Hepatocyte (in vitro differentiated cells): ENCODE measurements at regions not wholly inside any gene's neighbourhood (a gene's known extent, or its start where the extent isn't known, plus 50 kb on each side); places are given as distances from the start of the nearest gene placed in this dataset.

Experiments
- DNase-seq: peaks from one replicate; pipeline ENCODE4 v3.0.0-alpha.2; 2016; ENCODE audit warnings: low spot score
- H2AFZ ChIP-seq: fragments of 200-600 bp; sonication (generic); 2 replicates; pipeline ENCODE4 v1.6.0; 2016; ENCODE audit warnings: antibody characterized with exemption, mild to moderate bottlenecking
- H3K27ac ChIP-seq: fragments of 200-600 bp; sonication (generic); 2 replicates; pipeline ENCODE4 v1.5.1; 2016; ENCODE audit warnings: mild to moderate bottlenecking
- H3K27me3 ChIP-seq: fragments of 200-600 bp; sonication (generic); 2 replicates; pipeline ENCODE4 v1.6.1; 2016
- H3K36me3 ChIP-seq: fragments of 200-600 bp; sonication (generic); replicated peaks from 2 replicates; pipeline ENCODE4 v1.5.1; 2016; ENCODE audit warnings: low read depth; ENCODE audit not compliant: insufficient read depth
- H3K4me1 ChIP-seq: fragments of 200-600 bp; sonication (generic); 2 replicates; pipeline ENCODE4 v1.5.1; 2016; ENCODE audit warnings: mild to moderate bottlenecking, moderate library complexity; ENCODE audit not compliant: insufficient read depth
- H3K4me2 ChIP-seq: fragments of 200-600 bp; sonication (generic); 2 replicates; pipeline ENCODE4 v1.6.0; 2016
- H3K4me3 ChIP-seq: fragments of 200-600 bp; sonication (generic); 2 replicates; pipeline ENCODE4 v1.5.1; 2016; ENCODE audit warnings: mild to moderate bottlenecking
- H3K79me2 ChIP-seq: fragments of 200-600 bp; sonication (generic); 2 replicates; pipeline ENCODE4 v1.6.0; 2017; ENCODE audit warnings: mild to moderate bottlenecking
- H3K9me2 ChIP-seq: fragments of 200-600 bp; sonication (generic); replicated peaks from 2 replicates; pipeline ENCODE4 v1.6.0; 2017; ENCODE audit warnings: mild to moderate bottlenecking; ENCODE audit not compliant: insufficient read depth
- H3K9me3 ChIP-seq: fragments of 200-600 bp; sonication (generic); 2 replicates; pipeline ENCODE4 v1.5.1; 2016; ENCODE audit warnings: low read depth, mild to moderate bottlenecking
- H4K20me1 ChIP-seq: fragments of 200-600 bp; sonication (generic); 2 replicates; pipeline ENCODE4 v1.6.0; 2016; ENCODE audit warnings: mild to moderate bottlenecking; ENCODE audit not compliant: insufficient read depth, poor library complexity, severe bottlenecking
- EZH2 ChIP-seq: fragments of 200-600 bp; sonication (generic); IDR thresholded peaks from 2 replicates; pipeline ENCODE4 v1.6.1; 2016; ENCODE audit warnings: antibody characterized with exemption, mild to moderate bottlenecking, borderline replicate concordance
- EZH2phosphoT487 ChIP-seq: fragments of 200-600 bp; sonication (generic); IDR thresholded peaks from one replicate; pipeline ENCODE4 v1.6.1; 2018; ENCODE audit warnings: antibody characterized with exemption, mild to moderate bottlenecking, low read depth, moderate library complexity; ENCODE audit not compliant: unreplicated experiment, severe bottlenecking
- WGBS: methylation state at CpG from one replicate; pipeline ENCODE4 v1.1.6; 2016; ENCODE audit warnings: low lambda C conversion rate; ENCODE audit errors: missing lambda C conversion rate; 5-methylcytosine and 5-hydroxymethylcytosine counted together
- TF ChIP-seq, protein P1 (sequence below): fragments of 200-600 bp; sonication (generic); IDR thresholded peaks from 2 replicates; pipeline ENCODE4 v1.5.1; 2016; ENCODE audit warnings: antibody characterized with exemption, mild to moderate bottlenecking; ENCODE audit not compliant: poor library complexity

DNA sequence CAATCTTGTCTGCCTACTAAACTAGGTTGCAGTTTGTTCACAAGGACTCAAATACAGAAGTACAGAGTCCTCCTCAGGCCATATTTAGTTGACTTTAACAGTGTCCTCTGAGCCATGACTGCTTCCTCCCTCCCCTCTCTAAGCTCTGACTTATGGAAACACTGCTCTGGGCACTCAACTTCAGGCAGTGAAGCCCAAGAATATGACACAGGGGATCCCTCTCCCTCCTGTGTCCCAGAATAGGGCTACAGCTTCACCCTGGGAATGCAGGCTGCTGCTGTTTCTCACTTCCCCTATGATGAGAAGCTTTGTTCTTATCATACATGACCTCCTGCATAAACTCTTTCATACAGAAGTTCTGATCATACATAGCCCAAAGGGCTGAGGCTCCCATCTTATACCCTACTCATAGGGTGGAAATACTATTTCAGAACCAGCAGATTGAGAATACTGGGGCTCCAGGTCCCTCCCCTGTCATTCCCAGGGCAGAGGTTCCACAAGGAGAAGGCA is 97.3 kb upstream of the UST start:
- Histone ChIP-seq H3K36me3 (no peaks in the 10 kb centered on the region), H3K27ac (no peak overlapping the region), H4K20me1 (no peaks in the 10 kb centered on the region), H3K4me1 (no peaks in the 10 kb centered on the region), H3K79me2 (no peaks in the 10 kb centered on the region), H3K27me3 (no peaks in the 10 kb centered on the region), H3K4me2 (no peak overlapping the region), H3K9me3 (no peaks in the 10 kb centered on the region), H2AFZ (no peak overlapping the region), H3K4me3 (no peak overlapping the region), H3K9me2 (no peaks in the 10 kb centered on the region)
- TF ChIP-seq EZH2, result no peak
- TF ChIP-seq, protein P1, sequence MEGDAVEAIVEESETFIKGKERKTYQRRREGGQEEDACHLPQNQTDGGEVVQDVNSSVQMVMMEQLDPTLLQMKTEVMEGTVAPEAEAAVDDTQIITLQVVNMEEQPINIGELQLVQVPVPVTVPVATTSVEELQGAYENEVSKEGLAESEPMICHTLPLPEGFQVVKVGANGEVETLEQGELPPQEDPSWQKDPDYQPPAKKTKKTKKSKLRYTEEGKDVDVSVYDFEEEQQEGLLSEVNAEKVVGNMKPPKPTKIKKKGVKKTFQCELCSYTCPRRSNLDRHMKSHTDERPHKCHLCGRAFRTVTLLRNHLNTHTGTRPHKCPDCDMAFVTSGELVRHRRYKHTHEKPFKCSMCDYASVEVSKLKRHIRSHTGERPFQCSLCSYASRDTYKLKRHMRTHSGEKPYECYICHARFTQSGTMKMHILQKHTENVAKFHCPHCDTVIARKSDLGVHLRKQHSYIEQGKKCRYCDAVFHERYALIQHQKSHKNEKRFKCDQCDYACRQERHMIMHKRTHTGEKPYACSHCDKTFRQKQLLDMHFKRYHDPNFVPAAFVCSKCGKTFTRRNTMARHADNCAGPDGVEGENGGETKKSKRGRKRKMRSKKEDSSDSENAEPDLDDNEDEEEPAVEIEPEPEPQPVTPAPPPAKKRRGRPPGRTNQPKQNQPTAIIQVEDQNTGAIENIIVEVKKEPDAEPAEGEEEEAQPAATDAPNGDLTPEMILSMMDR, result no peak
- TF ChIP-seq EZH2phosphoT487, result no peak
- DNase-seq, result no peak

GRCh38 chr6:148650941-148651505 is 95.8 kb upstream of the UST start:
- H3K9me2 ChIP-seq, result no peaks in the 10 kb centered on the region
- TF ChIP-seq EZH2 (no peak), EZH2phosphoT487 (no peak)
- TF ChIP-seq, protein P1, result no peak

DNA sequence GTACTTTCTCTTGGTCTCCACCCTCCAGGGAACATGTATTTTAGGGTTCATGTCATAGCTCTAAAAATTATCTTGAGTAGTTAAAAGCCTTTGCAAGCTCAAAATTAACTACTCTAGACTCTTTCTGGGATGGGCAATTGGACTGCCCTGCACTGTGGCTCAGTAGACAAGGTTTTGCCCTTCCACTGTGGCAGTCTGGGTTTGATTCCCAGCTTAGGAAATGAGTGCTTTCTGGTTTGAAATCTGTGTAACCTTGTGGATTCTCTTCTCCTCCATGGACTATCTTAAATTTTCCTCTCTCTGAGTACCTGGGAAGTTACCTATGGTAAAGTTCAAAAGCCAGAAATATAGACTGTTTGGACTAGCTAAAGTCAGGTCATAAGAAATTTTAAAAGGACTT is 94.6 kb upstream of the UST start:
- Histone ChIP-seq H3K27ac (no peak overlapping the region), H3K9me2 (no peaks in the 10 kb centered on the region), H3K79me2 (no peaks in the 10 kb centered on the region), H3K4me3 (no peak overlapping the region), H2AFZ (no peak overlapping the region), H3K4me2 (no peak overlapping the region), H3K36me3 (no peaks in the 10 kb centered on the region), H4K20me1 (no peaks in the 10 kb centered on the region), H3K4me1 (no peaks in the 10 kb centered on the region), H3K9me3 (no peaks in the 10 kb centered on the region), H3K27me3 (no peaks in the 10 kb centered on the region)
- no peak for DNase-seq
- TF ChIP-seq, protein P1, result no peak
- no peak for TF ChIP-seq EZH2phosphoT487
- no peak for TF ChIP-seq EZH2

More at GRCh38 chr6:148650941-148651505, 95.8 kb upstream of the UST start:
- no peak overlapping the region for H2AFZ ChIP-seq
- H3K79me2 ChIP-seq, result no peaks in the 10 kb centered on the region
- no peaks in the 10 kb centered on the region for H4K20me1 ChIP-seq
- no peak overlapping the region for H3K4me3 ChIP-seq
- no peaks in the 10 kb centered on the region for H3K36me3 ChIP-seq
- no peak for DNase-seq
- H3K9me3 ChIP-seq, result no peaks in the 10 kb centered on the region
- H3K4me1 ChIP-seq, result no peaks in the 10 kb centered on the region
- no peak overlapping the region for H3K4me2 ChIP-seq
- H3K27ac ChIP-seq, result no peak overlapping the region
- WGBS, result 78% methylated on average over 2 of the region's 2 CpGs
- no peaks in the 10 kb centered on the region for H3K27me3 ChIP-seq
